HUES6 (cell line): ENCODE measurements at regions not wholly inside any gene's neighbourhood (a gene's known extent, or its start where the extent isn't known, plus 50 kb on each side); places are given as distances from the start of the nearest gene placed in this dataset.

Experiments
- H3K27ac ChIP-seq: 2 replicates; pipeline ENCODE4 v1.7.0; 2013; ENCODE audit warnings: low read depth, mild to moderate bottlenecking, low read length, inconsistent platforms
- H3K27me3 ChIP-seq: 2 replicates; pipeline ENCODE4 v1.6.1; 2013; ENCODE audit warnings: low read length; ENCODE audit not compliant: control insufficient read depth, insufficient read depth
- H3K36me3 ChIP-seq: 2 replicates; pipeline ENCODE4 v1.6.1; 2013; ENCODE audit warnings: low read length; ENCODE audit not compliant: control insufficient read depth, insufficient read depth
- H3K4me1 ChIP-seq: 2 replicates; pipeline ENCODE4 v1.6.1; 2013; ENCODE audit warnings: low read length; ENCODE audit not compliant: control insufficient read depth, insufficient read depth
- H3K4me3 ChIP-seq: 2 replicates; pipeline ENCODE4 v1.5.1; 2013; ENCODE audit warnings: low read depth, low read length
- H3K9ac ChIP-seq: one replicate; pipeline ENCODE4 v1.6.1; 2013; ENCODE audit warnings: mild to moderate bottlenecking, low read length
- H3K9me3 ChIP-seq: 2 replicates; pipeline ENCODE4 v1.6.1; 2013; ENCODE audit warnings: low read depth, low read length; ENCODE audit not compliant: control insufficient read depth, insufficient read depth

DNA sequence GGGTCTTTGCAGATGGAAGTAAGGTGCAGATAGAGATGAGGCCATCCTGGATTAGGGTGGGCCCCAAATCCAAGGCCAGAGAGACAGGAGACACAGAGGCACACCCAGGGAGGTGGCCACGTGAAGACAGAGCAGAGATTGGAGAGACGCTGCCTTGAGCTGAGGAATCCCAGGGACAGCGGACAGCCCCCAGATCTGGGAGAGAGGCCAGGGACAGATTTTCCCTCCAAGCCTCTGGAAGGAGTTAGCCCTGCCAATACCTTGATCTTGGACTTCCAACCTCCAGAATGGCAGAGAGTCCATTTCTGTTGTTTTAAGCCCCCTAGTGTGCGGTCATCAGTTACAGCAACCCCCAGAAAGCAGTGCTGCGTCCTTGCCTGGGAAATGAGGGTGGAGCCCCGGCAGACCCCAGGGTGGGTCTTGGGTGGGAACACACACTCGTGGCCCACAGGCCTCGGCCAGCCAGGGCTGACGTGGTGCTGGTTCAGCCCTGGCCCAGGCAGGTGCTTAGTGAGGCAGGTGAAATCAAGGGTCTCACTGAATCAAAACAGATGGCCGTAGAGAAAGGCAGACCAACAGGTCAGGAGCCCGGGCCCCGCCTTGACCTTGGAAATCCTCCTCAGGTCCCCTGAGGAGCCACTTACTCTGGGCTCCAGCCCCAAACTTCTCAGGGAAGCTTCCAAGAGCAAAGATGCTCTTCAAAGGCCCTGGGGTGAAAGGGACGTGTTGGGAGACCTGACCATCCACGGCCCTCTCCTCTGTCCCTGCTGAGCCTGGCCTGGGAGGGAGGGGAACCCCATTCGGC is 169.3 kb downstream of the RBFOX3 start:
- H3K27me3 ChIP-seq = no peaks in the 10 kb centered on the region
- no peak overlapping the region for H3K9ac ChIP-seq
- no peaks in the 10 kb centered on the region for H3K36me3 ChIP-seq
- H3K9me3 ChIP-seq = no peaks in the 10 kb centered on the region
- no peaks in the 10 kb centered on the region for H3K4me1 ChIP-seq
- no peak overlapping the region for H3K4me3 ChIP-seq
- no peak overlapping the region for H3K27ac ChIP-seq

DNA sequence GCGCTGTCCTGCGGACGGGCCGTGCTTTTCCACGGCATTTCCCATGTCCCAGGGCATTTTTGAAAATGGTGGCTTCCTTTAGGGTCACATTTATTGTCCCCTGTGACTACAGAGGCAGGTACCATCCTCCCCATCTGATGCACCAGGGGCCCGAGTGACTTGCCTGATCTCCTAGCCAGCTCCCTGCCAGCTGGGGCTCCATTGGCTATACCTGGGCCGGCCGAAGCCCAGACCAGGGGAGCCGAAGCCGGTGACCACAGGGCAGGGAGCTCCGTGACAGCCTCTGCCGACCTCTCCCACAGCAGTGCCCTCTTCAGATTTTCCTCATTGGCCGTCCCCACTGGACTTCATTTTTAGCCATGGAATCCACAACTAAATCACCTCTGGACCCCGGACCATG is 170.6 kb downstream of the RBFOX3 start:
- Histone ChIP-seq H3K27ac (no peak overlapping the region), H3K9me3 (no peaks in the 10 kb centered on the region), H3K4me1 (no peaks in the 10 kb centered on the region), H3K9ac (no peak overlapping the region), H3K27me3 (no peaks in the 10 kb centered on the region), H3K4me3 (no peak overlapping the region), H3K36me3 (no peaks in the 10 kb centered on the region)

DNA sequence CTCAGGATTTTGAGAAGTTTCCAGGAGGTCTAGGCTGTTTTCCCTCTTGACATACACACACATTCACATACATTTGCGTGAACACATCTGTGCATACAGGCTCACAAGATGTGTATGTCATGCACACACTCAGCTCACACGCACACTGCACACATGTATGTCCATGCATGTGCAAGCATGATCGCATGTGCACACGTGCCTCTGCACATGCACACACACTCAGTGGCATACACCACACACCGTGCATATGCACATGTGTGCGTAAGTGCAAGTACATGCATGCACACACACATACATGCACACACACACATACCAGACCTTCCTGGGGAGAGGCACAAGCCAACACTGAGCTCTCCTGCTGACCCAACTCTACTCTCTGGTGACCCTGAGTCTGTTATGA is 171.4 kb downstream of the RBFOX3 start:
- H3K36me3 ChIP-seq = no peaks in the 10 kb centered on the region
- H3K27ac ChIP-seq = no peak overlapping the region
- H3K9me3 ChIP-seq = no peaks in the 10 kb centered on the region
- H3K9ac ChIP-seq = no peak overlapping the region
- H3K27me3 ChIP-seq = no peaks in the 10 kb centered on the region
- no peaks in the 10 kb centered on the region for H3K4me1 ChIP-seq
- no peak overlapping the region for H3K4me3 ChIP-seq

DNA sequence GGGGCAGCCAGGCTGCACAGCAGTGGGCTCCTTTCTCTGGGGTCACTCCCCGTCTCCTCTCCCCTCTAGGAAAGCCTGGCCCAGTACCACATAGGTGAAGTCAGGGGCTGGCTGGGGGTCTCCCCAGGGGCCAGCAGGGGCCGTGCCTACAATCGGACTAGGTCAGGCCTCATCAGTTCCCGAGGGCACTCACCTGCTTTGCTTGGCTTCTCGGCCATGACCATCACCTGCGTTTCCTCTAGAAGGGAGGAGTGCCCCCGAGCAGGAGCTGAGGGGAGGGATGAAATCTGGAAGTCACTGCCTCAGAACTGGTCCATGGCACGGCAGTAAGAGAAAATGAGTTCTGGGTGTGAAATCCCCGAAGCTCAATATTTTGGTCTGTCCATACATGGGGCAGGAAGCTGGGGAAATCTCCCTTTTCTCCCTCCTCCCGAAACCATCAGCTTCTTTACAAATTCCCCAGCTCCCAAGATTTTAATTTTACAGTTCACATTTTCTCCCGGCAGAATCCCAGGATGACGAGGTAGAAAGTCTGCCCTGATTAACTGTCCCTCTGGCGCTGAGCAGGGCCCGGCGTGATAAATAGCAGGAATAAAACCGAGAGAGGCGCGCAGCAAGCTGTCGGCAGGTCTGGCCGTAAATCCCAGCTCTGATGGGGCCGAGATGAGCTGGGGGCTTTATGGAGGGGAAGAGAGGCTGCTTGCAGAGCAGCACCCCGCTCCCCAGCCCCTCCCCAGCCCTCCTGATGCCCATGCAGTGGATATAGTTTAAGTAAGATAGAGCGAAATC is 172.1 kb downstream of the RBFOX3 start:
- no peak overlapping the region for H3K4me3 ChIP-seq
- no peaks in the 10 kb centered on the region for H3K27me3 ChIP-seq
- no peaks in the 10 kb centered on the region for H3K4me1 ChIP-seq
- peaks cover 6% of the 10 kb centered on the region; the same call in 1 of the 2 replicates for H3K9me3 ChIP-seq
- H3K27ac ChIP-seq = no peak overlapping the region
- H3K36me3 ChIP-seq = no peaks in the 10 kb centered on the region
- H3K9ac ChIP-seq = no peak overlapping the region

DNA sequence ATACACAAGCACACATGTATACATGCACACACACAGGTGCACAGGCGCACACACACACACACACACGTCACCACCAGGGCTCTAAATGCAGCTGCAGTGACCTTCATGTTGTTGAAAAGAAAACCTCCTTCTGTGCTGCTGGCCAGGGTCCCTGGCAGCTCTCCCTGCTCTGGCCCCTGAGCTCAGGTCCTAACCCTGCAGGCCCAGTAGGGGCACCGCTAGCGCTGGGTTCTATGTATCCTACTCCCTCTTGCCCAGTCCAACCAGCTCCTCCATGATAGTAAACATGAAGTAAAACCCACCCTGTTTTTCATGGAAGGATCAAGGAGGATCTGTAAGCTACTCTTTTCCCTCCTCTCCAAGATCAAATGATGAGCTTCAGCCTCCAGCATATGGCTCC is 172.8 kb downstream of the RBFOX3 start:
- H3K27me3 ChIP-seq = no peaks in the 10 kb centered on the region
- H3K4me1 ChIP-seq = no peaks in the 10 kb centered on the region

DNA sequence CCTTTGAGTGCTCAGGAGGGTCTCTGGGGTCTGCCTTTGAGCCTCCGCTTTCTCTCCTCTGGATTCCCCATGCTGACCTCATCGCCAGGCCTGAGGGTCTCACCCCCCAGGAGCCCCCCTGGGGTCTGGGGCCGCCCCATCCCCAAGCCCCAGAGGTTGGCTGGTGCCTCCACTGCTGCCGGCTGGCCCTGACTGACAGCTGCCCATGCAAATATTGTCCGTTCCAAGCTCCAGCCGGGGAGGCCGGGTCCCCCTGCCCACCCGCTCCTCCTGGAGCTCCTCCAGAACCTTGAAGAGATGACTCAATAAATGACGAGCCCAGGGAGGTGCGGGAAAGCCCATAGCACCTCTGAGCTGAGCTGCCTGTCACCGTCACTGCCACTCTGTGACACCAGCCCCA is 173.8 kb downstream of the RBFOX3 start:
- Histone ChIP-seq H3K4me3 (no peak overlapping the region), H3K4me1 (no peaks in the 10 kb centered on the region)

More for the DNA sequence above, 172.8 kb downstream of the RBFOX3 start:
- H3K27ac ChIP-seq = no peak overlapping the region
- peaks cover 7% of the 10 kb centered on the region; the same call in 1 of the 2 replicates for H3K9me3 ChIP-seq
- H3K9ac ChIP-seq = no peak overlapping the region
- no peaks in the 10 kb centered on the region for H3K36me3 ChIP-seq
- no peak overlapping the region for H3K4me3 ChIP-seq

DNA sequence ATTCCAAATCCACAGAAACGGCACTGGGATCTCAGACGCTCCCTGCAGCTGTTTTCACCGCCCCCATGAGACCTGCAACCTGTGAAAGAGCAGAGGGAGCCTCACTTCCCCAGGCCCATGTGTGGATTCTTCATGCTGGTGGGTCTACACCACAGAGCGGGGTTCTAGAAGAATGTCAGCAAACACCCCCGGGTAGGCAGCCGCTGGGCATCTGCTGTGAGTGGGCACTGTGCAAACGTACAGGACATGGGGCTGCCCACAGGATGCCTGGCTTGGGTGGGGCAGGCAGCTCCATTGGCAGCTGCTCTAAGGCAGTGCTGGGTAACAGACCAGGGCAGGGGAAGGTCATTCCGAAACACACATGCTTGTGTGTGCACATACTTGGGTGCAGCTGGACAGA is 174.9 kb downstream of the RBFOX3 start:
- H3K27me3 ChIP-seq = no peaks in the 10 kb centered on the region

More for the DNA sequence above, 173.8 kb downstream of the RBFOX3 start:
- Histone ChIP-seq H3K36me3 (no peaks in the 10 kb centered on the region), H3K27me3 (no peaks in the 10 kb centered on the region), H3K9ac (no peak overlapping the region), H3K9me3 (peaks cover 7% of the 10 kb centered on the region; the same call in 1 of the 2 replicates), H3K27ac (no peak overlapping the region)

DNA sequence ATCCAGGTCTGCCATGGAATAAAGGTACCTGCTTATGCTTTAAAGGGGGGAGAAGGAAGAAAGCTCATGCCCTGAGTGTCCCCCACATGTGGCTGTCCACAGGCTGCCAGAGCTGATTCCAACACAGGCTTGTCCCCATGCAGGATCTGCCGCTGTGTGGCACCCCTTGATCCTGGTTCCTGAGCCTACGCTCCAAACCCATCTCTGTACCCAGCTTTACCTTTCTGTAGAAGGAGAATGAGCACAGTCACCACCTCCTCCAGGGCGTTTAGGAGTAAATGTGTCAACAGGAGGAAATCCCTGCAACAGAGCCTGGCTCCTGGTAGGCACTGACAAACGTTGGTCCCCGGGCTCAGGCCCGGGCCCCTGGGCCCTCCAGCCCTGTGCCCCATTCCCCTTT is 175.6 kb downstream of the RBFOX3 start:
- Histone ChIP-seq H3K4me1 (no peaks in the 10 kb centered on the region), H3K27me3 (no peaks in the 10 kb centered on the region), H3K9me3 (peaks cover 7% of the 10 kb centered on the region; the same call in 1 of the 2 replicates), H3K4me3 (no peak overlapping the region), H3K9ac (no peak overlapping the region), H3K36me3 (no peaks in the 10 kb centered on the region), H3K27ac (no peak overlapping the region)

More for the DNA sequence above, 174.9 kb downstream of the RBFOX3 start:
- Histone ChIP-seq H3K4me1 (no peaks in the 10 kb centered on the region), H3K9me3 (peaks cover 7% of the 10 kb centered on the region; the same call in 1 of the 2 replicates), H3K9ac (no peak overlapping the region), H3K4me3 (no peak overlapping the region), H3K36me3 (no peaks in the 10 kb centered on the region), H3K27ac (no peak overlapping the region)

DNA sequence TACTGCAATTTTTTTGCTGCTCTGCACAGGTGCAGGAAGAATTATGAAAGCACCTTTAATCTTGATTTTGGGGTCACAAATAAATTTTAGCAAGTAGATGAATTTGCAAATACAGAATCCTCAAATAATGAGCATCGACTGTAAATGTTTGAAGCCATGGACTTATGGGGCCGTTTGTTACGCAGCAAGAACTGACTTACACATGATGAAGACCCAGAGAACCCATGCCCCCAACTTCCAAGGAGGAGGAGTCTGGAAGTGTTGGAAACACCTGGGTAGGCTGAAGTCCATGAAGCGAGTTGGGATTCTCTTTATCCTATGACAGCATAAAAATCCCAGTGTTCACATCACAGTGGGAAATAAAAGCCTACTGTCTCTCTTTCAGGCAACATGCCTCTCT is 176.6 kb downstream of the RBFOX3 start:
- H3K27ac ChIP-seq = no peak overlapping the region
- no peak overlapping the region for H3K9ac ChIP-seq
- H3K27me3 ChIP-seq = no peaks in the 10 kb centered on the region
- H3K36me3 ChIP-seq = no peaks in the 10 kb centered on the region
- H3K4me3 ChIP-seq = no peak overlapping the region
- no peaks in the 10 kb centered on the region for H3K4me1 ChIP-seq
- peaks cover 7% of the 10 kb centered on the region; the same call in 1 of the 2 replicates for H3K9me3 ChIP-seq

DNA sequence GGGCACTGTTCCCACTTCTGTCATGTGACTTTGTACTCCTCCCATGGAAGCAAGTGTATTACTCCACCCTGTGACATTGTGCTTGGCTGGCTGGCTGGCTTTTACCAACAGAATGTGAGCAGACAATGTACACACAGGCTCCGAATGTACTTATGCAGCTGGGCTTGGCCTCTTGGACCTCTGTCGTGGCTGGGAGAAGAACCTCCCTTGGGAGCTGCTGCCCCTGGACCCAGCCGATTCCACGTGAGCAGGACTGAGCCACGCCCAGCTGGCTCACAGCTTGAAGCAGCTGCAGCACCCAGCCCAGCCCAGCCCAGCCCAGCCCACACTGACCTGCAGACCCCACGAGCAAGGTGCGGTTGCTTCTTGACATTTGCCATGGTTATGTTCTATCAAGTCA is 177.5 kb downstream of the RBFOX3 start:
- H3K4me1 ChIP-seq = no peaks in the 10 kb centered on the region
- no peaks in the 10 kb centered on the region for H3K36me3 ChIP-seq
- H3K9ac ChIP-seq = no peak overlapping the region
- peaks cover 7% of the 10 kb centered on the region; the same call in 1 of the 2 replicates for H3K9me3 ChIP-seq
- no peaks in the 10 kb centered on the region for H3K27me3 ChIP-seq
- no peak overlapping the region for H3K27ac ChIP-seq
- H3K4me3 ChIP-seq = no peak overlapping the region

DNA sequence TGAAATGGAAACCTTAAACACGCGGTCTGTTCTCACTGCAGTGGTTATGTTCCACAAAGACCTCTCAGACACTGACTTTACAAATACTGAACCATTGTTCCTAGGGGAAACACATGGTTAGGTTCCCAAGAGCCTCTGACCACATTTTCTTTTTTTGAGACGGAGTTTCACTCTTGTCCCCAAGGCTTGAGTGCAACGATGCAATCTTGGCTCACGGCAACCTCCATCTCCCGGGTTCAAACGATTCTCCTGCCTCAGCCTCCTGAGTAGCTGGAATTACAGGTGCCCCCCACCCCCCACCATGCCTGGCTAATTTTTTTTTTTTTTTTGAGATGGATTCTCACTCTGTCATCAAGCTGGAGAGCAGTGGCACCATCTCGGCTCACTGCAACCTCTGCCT is 179.7 kb downstream of the RBFOX3 start:
- Histone ChIP-seq H3K36me3 (no peaks in the 10 kb centered on the region), H3K9ac (no peak overlapping the region), H3K27me3 (no peaks in the 10 kb centered on the region), H3K4me3 (no peak overlapping the region), H3K9me3 (peaks cover 7% of the 10 kb centered on the region; the same call in 1 of the 2 replicates), H3K4me1 (no peaks in the 10 kb centered on the region), H3K27ac (no peak overlapping the region)
